AG09309 (cell line): ENCODE measurements at regions not wholly inside any gene's neighbourhood (a gene's known extent, or its start where the extent isn't known, plus 50 kb on each side); places are given as distances from the start of the nearest gene placed in this dataset.

Source experiments
- DNase-seq: peaks from one replicate; pipeline ENCODE4 v3.0.0-alpha.2; 2010; ENCODE audit warnings: low read depth
- H3K4me3 ChIP-seq: 2 replicates; pipeline ENCODE4 v1.5.1; 2011; ENCODE audit warnings: mild to moderate bottlenecking, low read depth, low read length, moderate library complexity; ENCODE audit not compliant: control insufficient read depth
- TF ChIP-seq, protein P1 (sequence below): IDR thresholded peaks from 2 replicates; pipeline ENCODE4 v1.5.1; 2011; ENCODE audit warnings: mild to moderate bottlenecking, low read depth, low read length, inconsistent platforms; ENCODE audit not compliant: insufficient read depth, control insufficient read depth; ENCODE audit errors: missing control alignments

DNA sequence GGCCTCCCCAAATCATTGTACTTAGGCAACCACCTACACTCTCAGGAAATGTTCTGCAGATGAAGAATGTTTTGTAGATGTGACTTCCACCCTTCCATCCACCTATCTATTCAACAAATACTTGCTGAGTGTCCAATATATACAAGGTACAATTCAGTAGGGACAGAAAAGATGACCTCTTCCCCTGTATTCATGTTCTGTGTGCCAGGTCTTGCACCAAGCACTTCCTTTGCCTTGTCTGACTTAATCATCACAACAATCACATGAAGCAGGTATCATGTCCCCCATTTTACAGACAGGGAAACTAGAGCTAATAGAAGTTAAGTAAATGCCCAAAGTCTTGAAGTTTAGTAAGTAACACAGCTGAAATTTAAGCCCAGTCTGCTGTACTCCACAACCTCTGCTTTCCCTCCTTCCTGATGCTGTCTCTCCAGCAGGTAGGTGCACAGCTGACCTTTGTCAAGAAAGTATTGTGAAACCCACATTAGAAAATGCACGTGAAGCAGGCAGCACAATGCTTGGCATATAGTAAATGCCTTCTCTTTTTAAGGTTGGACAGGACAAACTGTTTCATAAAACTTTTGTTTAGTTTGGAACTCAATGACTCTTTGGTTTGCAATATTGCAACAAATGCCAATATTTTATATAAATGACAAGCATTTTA, 296.5 kb downstream of the DEPDC1B start:
- no peak overlapping the region for H3K4me3 ChIP-seq
- TF ChIP-seq, protein P1, sequence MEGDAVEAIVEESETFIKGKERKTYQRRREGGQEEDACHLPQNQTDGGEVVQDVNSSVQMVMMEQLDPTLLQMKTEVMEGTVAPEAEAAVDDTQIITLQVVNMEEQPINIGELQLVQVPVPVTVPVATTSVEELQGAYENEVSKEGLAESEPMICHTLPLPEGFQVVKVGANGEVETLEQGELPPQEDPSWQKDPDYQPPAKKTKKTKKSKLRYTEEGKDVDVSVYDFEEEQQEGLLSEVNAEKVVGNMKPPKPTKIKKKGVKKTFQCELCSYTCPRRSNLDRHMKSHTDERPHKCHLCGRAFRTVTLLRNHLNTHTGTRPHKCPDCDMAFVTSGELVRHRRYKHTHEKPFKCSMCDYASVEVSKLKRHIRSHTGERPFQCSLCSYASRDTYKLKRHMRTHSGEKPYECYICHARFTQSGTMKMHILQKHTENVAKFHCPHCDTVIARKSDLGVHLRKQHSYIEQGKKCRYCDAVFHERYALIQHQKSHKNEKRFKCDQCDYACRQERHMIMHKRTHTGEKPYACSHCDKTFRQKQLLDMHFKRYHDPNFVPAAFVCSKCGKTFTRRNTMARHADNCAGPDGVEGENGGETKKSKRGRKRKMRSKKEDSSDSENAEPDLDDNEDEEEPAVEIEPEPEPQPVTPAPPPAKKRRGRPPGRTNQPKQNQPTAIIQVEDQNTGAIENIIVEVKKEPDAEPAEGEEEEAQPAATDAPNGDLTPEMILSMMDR = no peak
- DNase-seq = no peak

DNA sequence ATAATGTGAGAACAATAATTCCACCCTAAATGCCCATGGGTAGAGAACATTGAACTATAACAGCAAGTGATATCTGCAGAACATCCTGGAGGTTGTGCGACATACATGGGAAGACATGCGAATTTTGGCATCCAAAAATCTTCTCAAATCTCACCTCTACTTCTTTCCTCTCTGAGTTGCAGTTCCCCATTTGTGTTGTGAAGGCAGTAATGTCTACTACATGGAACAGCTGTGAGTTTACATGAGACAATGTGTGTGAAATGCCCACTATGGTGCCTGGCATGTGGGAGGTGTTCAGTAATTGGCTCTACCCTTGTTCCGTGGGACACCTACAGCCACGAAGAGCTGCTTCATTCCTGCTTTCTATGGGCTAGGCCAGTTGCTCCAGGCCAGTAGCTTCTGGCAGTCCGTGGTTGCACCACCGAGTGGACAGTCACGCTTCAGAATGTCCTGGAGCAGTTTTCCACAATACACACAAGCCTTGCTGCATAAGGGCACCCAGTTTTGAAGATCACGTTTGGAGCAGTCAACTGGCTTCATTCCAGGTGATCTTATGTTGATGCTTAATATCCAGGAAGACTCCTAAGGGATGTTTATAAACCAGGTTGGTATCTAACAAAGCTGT, 297.7 kb downstream of the DEPDC1B start:
- TF ChIP-seq, protein P1 = no peak
- DNase-seq = no peak
- H3K4me3 ChIP-seq = no peak overlapping the region

DNA sequence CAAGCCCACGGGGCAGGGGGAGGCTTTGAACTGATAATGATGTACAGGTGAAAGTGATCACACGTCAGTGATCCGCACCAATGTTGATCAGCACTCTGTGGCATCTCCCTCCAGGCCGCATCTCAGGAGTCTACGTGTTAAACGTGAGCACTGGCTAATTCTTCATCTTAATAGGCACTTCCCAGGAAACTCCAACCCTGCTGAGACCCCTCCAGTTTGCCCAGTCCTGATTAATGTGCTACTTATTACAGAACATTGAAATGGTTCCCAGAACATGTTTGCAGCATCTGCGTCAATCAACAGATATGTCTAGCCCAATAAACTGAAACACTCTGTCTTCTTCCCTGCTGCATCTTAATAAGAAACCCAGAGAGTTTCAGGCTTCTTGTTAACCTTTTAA, 298.4 kb downstream of the DEPDC1B start:
- TF ChIP-seq, protein P1 = no peak
- H3K4me3 ChIP-seq = no peak overlapping the region
- DNase-seq = no peak

DNA sequence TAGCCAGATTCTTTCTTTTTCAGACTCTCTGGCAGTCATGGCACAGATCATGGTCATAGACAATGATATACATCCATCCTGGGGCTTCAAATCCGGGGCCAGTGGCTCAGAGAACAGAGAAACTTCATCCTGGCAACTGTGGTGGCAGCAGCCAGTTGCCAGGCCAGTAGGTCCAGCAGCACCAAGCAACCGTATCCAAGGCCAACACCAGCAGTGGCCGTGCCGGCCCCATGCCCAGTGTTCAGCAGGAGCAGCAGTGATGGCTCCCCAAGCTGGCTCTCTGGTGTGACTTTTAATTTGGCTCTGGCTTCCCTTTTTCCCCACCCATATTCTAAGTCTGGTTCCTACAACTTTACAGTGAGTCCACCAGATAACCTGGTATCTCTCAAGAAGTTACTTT, 300.5 kb downstream of the DEPDC1B start:
- no peak for DNase-seq
- TF ChIP-seq, protein P1 = no peak
- no peak overlapping the region for H3K4me3 ChIP-seq

DNA sequence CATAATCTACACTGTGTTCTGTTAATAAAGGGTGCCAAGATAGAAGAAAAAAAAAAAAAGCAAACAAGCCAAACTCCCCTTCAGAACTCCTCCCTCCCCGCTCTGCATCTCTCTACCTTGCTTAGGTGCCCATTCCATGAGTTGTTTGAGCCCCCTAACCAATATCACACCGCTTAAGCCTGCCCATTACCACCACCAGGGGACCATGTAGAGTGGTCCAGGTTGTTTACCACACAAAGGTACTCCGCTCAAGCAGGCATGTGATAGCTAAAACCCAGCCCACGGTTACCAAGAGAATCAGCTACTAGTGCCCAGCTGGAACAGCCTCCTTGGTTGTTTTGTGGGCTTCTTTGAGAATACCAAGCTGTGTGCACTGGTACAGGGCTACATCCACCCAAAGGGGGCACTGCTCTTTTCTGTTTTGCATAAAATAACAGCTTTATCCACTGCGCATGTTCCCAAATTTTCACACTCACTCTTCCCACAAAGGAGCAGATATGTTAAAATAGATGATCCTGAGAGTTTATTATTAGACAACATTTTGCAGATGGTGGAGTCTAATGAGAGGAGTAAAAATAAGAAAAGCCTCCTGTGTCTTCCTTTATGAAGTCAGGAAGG, 304.1 kb downstream of the DEPDC1B start:
- TF ChIP-seq, protein P1 = no peak
- DNase-seq = no peak
- H3K4me3 ChIP-seq = no peak overlapping the region

DNA sequence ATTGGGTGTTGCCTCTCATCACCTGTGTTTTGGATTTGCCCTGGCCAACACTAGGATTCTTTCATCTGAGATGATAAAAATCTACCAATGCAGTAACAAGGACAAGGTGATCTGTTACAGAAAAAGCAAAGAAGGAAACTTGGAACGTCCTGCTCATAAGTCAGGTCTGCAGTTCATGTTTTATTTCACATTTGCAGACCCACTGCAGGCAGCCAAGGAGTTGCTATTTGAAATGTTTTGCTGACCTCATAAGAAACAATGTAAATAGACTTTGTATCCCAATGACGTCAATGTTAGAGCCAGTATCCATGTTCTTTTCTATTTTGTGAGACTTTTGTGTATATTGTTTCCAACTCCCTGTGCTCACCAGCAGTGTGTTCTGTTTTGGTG, 312.9 kb downstream of the DEPDC1B start:
- TF ChIP-seq, protein P1 = no peak
- no peak overlapping the region for H3K4me3 ChIP-seq
- DNase-seq = no peak
